CD4-positive, alpha-beta T cell treated with Interleukin-4 for 4 hours (primary cell): ENCODE measurements at regions not wholly inside any gene's neighbourhood (a gene's known extent, or its start where the extent isn't known, plus 50 kb on each side); places are given as distances from the start of the nearest gene placed in this dataset.
A peak's percentile ranks its signal among the peaks of the same experiment; 100 is the strongest.

Experiments
- DNase-seq: peaks from one replicate; pipeline ENCODE4 v3.0.0-alpha.2; 2020

DNA sequence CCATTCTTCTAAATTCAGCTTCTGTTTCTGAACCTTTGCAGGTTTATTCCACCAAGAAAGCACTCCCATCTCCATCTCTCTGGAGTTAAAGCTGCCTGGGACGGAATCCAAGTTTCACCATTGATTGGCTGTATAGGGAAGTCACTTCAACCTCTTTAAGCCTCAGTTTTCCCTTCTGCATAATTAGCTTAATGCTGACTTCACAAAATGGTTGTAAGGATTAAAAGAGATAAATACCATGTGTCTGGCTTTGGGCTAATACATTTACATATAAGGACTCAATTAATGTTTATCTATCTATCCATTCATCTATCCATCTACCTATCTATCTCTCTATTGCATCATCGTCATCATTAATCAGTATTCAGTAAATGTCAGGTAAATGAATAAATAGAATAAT is 629.6 kb upstream of the MGMT start:
- DNase-seq: no peak

DNA sequence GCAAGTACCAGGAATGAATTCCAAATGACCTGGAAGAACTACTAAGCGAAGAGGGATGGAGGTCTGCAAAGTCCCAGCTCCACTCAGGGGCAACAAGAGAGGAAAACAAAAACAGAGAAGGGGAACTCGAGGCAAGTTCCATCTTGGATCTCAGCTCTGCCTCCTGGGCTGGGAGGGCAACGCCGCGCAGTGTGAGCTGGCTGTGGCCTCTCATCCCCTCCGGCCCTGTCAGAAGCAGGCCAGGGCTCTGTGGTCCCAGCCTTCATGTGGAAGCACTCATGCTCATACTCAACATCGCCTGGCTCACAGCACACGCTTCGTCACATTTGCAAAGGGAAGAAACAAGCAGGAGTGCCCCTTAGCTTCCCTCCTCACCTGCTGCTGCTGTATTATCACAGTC is 627.9 kb upstream of the MGMT start:
- DNase-seq: no peak

DNA sequence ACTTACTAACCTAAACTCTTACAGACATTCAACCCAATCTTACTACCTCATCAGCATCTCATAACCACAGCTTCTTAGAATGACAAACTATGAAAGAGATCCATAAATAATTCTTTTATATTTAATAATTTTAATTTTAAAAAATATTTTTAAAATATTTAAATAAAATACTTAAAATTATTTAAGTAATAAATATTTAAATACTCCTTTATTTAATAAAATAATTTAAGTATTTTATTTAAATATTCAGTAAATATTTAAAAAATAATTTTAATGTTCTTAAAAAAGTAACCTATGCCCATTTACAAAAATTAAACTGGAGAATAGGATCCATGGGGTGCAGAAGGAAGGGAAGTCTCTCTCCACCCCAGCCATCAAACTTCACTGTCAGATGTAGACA is 627.3 kb upstream of the MGMT start:
- DNase-seq: no peak

DNA sequence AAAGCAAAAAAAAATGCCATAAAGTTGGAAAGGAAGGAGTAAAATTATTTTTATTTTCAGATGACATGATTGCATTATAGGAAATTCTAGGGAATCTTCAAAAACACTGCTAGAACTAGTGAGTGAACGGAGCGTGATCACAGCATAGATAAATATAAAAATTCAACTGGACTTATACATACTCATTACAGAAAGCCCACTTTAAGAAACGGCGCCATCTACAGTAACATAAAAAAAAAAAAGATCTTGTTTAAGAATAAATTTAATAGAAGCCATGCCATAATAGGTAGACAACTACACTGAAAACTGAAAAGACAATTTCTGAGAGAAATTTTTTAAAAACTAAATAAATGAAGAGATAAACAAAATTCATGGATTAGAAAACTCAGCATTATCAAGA is 623.1 kb upstream of the MGMT start:
- no peak for DNase-seq

DNA sequence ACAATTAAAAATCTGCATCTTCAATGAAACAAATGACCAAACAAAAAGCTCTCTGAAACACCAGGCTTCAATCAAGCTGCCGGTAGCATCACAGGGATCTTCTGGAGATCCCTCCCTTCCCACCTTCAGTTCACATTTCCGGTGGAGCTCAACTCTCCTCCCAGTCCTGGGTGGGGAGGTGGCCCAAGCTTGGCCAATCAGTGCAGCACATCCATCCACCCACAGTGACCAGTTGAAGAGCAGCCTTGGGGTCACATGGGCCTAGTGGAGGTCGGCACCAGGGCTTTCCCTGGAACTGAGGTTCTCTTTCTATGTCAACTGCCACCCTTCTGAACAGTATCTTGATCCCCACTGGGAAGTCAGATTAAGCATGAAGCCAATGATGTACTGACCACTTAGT is 620.1 kb upstream of the MGMT start:
- no peak for DNase-seq

- no peak for DNase-seq
These were observed 618.2 kb upstream of the MGMT start for GRCh38 chr10:128848810-128849209.

DNA sequence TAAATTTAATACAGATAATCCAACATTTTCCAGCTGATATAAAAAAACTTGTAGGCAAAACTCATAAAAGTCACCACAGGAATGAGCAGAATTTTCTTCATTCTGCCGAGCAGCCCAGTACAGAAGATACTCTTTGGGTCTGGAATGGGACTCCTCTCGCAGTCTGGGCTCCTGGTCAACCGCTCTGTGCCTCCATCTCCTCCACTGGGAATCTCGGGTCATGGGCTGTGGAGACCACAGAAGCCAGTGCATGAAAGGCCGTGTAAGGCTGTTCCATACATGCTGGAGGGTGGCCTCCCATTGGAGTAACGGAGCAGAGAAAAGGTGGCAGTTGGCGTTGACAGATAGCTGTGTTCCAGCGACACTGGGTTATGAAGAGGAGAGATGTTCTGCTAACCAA is 616.4 kb upstream of the MGMT start:
- no peak for DNase-seq

- no peak for DNase-seq
These were observed 615.8 kb upstream of the MGMT start for GRCh38 chr10:128851281-128851680.

DNA sequence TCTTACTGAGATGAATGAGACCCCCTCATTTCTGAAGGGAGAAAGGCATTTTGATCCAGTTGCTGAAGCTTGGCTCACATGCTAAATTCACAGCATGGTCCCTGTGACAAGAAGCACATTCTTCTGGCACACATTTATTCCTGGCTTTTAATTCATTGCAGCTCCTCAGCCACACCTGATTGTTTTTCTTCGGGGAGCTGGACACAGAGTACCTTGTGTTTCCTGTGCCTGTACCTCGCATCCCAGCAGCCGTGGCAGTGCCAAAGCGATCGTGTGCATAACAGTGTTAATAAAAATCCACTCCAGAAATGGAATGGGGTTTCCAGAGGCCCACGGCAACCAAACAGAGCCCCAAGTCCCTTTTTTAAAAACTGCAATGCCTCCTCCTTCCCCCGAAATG is 615.3 kb upstream of the MGMT start:
- DNase-seq: no peak

- no peak for DNase-seq
These were observed 614.6 kb upstream of the MGMT start for GRCh38 chr10:128852449-128852848.

DNA sequence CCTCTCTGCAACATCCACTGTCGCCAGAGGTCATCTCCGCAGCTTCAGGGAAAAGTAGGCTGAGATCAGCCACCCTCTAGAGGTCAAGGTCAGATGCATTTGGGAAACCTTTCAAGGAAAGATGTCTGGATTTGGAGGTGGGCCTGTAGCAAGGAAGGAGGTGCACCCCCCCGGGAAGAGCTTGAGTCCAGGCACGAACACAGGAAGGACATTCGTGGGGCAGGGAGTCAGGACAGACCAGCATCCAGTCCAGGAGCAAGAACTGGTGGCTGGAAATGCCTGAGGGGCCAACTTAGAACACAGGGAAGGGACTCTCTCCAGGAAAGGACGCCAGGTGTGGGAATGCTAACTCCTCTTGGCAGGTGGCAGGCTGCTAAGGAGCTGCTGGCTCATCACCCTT is 614.1 kb upstream of the MGMT start:
- no peak for DNase-seq

GRCh38 chr10:128853537-128853936 is 613.5 kb upstream of the MGMT start:
- DNase-seq: no peak

GRCh38 chr10:128854204-128854603 is 612.8 kb upstream of the MGMT start:
- DNase-seq: no peak

- no peak for DNase-seq
These were observed 612.1 kb upstream of the MGMT start for GRCh38 chr10:128854963-128855362.

DNA sequence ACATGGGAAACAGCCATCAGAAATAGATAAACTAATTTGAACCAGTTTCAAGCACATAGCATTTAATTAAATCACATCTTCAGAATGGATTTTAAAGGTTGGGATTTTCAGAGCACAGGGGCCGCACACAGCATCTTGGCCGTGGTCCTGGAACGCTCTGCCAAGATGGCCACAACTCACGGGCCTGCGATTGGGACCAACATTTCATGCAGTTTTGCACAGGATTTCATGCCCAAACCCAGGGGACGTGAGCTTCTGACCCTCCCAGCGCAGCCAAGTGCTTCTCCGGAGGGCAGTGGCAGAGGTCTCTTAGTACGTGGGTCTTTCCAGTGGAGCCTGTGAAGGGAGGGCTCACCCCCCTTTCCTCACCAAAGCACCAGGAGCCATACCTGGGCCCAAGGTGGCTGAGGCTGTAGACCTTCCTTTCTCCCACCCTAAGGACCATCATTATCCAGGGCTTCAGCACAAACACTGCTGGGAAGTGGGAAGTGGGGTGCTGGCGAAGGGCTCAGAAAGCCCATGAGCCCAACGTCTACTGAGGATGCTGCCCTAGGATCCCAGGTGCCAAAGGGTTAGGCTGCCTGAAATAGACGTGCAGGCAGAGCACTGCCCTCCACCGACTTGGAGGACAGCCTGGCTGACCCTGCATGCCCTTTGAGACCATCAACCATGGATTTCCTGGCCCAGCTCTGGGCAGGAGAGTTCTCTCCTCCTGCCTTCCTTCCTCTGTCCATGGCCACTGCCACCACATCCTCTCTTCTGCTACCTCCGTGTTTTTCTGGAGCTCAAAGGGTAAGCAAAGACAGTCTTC is 611.2 kb upstream of the MGMT start:
- no peak for DNase-seq

DNA sequence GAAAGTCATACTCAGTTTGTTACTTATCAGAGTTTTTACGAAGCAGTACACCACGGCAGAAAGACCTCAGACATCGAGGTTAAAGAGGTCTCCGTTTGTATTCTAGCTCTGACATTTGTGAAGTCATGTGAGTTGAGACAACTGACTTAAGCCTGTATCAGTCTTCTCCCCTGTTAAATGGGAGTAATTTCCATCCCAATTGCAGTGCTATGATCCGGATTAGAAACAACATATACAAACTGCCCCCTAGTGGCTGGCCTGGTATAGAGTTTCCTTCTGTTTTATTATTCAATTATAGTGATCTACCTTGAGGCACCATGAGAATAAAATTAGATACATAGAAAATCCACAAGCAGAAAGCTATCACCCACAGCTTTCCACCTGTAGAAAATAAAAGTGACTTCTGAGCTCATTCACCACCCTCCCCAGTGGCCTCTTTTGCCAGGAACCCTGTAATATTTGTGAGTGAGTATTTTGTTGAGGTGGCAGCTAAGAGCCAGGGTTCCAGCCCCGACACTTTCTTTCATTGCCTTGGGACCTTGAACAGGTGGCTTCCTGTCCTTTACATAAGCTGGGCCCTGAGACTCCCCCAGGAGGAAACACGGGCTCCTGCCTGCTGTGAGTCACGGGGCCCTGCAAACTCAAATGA is 607.2 kb upstream of the MGMT start:
- peak; percentile 12 for DNase-seq

DNA sequence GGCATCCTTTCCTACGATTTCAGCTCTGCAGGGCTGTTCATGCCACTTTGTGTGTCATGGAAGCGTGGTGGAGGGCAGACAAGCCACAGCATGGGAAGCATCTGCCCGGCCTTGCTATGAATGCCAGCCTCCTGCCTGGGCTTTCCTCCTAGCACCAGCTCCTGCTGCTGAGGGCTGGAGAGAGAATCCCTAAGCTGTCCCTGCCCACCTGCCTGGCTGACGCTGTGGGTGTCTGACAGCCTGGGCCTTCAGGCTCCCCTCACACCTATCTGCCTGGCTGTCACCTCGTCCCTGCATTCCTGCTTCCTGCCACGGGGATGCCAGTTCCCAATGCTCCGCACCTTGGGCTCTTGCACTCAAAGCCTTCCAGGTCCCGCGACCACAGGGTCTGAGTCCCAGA is 606.5 kb upstream of the MGMT start:
- DNase-seq: no peak

DNA sequence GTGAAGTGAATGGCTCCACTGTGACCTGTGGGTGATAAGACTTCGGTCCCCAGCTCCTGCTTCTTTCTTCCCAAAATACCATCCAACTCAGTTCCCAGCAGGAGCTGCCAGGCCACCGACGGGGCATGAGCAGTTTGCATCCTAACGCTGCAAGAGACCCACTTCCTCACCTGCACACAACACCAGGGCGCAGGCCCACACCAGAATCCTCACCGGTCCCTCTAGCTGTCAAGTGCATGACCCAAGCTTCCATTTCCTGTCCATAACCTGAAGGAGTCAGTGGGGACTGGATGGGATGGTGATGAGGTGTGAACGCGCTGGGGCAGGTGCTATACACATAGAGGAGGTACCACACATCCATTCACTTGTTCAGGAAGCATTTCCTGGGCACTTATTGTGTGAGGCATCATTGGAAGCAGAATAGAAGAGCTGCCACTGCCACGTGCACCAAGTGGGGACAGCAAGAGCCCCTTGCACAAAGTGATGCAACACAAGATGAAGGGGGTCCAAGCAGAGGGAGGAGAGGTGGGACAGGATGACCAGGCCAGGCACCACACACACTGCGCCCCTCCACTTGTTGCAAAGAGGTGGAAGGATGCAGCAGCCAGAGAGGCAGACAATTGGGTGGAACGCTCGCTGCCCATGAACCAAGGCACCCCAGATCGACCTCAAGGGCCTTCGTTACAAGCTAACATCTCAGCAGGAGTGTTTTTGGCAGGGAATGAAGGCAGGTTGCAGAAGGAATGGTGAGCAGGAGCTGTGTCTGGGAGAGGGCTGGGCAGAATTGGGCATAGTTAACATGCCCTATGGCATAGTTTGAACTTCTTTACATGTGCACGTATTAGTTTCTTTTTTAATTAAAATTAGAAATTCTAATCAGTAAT is 605.8 kb upstream of the MGMT start:
- DNase-seq: no peak

DNA sequence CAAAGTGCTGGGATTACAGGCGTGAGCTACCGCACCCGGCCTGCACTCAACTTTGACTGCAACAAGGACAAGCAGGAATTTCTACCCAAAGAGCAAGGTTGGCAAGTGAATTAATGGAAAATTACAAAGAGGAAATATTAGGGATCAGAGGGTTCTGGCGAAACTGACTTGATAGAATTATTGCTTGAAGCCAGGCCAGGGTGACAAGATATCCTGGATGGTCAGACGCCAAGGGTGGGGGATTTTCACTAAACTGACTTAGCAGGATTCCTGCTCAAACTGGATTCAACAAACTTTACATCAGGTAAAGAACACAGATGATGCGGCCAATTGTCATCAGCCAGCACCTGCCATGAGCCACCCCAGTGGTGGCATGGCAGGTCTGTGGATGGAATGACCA is 603.6 kb upstream of the MGMT start:
- DNase-seq: no peak

GRCh38 chr10:128863823-128864405 is 603.1 kb upstream of the MGMT start:
- no peak for DNase-seq

DNA sequence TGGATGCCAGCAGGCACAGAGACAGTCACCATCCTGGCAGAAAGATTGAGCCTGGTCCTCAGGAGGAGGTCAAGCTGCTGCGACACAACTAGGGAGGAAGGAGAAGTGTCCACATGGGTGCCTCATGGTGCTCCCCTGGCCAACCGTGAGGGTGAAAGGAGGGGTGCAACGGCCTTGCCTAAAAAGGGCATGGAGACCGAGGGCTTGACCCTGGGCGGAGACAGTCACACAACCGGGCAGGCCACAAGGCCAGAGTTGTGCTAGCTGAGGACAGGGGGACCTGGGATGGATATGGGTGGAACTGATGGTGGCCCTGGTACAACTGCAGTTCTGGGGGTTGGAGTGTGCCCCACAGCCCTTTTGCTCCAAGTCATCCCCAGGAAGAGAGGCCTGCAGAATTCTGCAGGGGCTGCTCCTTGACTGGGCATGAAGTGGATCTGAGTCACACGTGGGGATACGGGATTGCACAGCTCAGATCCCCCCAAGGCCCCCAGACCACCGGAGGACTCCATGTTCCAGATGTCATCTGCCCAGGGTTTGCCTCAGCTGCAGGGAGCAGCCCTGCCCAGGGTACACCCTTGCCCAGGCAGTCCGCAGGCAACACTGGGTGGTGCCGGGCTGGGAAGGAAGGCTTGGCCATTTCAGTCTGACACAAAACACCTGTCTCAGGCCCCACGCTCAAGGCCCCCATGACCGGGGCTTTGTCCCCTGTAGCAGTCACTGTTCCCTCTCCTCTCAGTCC is 602.3 kb upstream of the MGMT start:
- no peak for DNase-seq

DNA sequence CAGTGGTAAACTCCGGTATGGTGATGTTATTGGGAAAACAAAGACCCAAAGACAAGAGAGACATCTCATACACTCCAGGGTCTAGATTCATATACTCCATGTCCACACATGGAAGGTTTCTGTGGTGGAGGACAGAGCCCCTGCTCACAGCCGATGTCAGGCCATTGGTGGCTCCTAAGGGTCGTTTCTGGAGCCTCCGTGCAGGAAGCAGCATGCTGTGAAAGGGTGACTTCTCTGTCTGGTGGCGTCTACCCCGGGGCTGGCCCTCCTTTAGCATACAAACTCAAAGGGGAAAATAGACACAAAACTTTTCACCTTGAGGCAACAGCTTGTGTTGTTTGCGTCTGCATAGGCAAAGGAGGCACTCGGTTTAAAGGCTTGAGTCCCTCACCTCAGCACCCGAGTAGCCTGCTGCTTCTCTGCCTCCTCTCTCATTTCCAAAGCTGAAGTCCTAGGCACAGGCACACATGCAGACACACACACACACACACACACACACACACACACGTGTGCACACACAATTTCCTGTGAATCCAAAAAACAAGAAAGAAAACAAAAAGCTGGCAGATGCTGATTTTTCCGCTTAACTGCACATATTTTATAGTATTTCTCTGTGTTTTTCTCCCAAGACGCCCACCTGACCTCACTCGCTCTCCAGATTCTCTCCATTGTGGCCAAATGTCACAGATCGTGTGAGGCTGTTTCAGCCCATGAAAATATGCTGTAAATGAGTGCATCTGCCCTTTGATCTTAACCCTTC is 601.4 kb upstream of the MGMT start:
- no peak for DNase-seq
